Liver (tissue), 7 donors: ENCODE measurements at regions not wholly inside any gene's neighbourhood (a gene's known extent, or its start where the extent isn't known, plus 50 kb on each side); places are given as distances from the start of the nearest gene placed in this dataset.

Experiments used
- DNase-seq: peaks from one replicate; pipeline ENCODE4 v3.0.0-alpha.2; 2017; ENCODE audit warnings: low spot score
- H3K27ac ChIP-seq, 2 donors: one replicate each; pipeline ENCODE4 v1.7.0; 2013; ENCODE audit warnings: inconsistent platforms in 2 of 2, low read length in 2 of 2, control low read depth in 1 of 2, low read depth in 1 of 2, mild to moderate bottlenecking in 1 of 2
- H3K27me3 ChIP-seq, 4 donors: one replicate each; pipeline versions ENCODE4 v1.6.1 to v1.7.0; 2013; ENCODE audit warnings: low read length in 3 of 4, inconsistent platforms in 1 of 4, mild to moderate bottlenecking in 1 of 4, moderate library complexity in 1 of 4; ENCODE audit not compliant: control insufficient read depth in 4 of 4, insufficient read depth in 4 of 4
- H3K36me3 ChIP-seq, 4 donors: one replicate each; pipeline versions ENCODE4 v1.6.1 to v1.7.0; 2013; ENCODE audit warnings: low read length in 3 of 4, mild to moderate bottlenecking in 3 of 4, low read depth in 1 of 4, moderate library complexity in 1 of 4; ENCODE audit not compliant: control insufficient read depth in 4 of 4, insufficient read depth in 3 of 4
- H3K4me1 ChIP-seq, 4 donors: one replicate each; pipeline versions ENCODE4 v1.6.1 to v1.7.0; 2013; ENCODE audit warnings: low read length in 3 of 4, mild to moderate bottlenecking in 3 of 4, moderate library complexity in 1 of 4; ENCODE audit not compliant: control insufficient read depth in 4 of 4, insufficient read depth in 4 of 4
- H3K4me3 ChIP-seq, 3 donors: one replicate each; pipeline versions ENCODE4 v1.6.1 to v1.7.0; 2013; ENCODE audit warnings: low read length in 3 of 3, control low read depth in 1 of 3, low read depth in 1 of 3, mild to moderate bottlenecking in 1 of 3
- H3K9ac ChIP-seq, 2 donors: one replicate each; pipeline ENCODE4 v1.7.0; 2013; ENCODE audit warnings: low read length in 2 of 2, mild to moderate bottlenecking in 2 of 2, moderate library complexity in 2 of 2, control low read depth in 1 of 2, low read depth in 1 of 2
- H3K9me3 ChIP-seq, 4 donors: one replicate each; pipeline versions ENCODE4 v1.6.1 to v1.7.0; 2013; ENCODE audit warnings: low read length in 3 of 4; ENCODE audit not compliant: control insufficient read depth in 4 of 4
- EGR1 ChIP-seq, 2 donors: IDR thresholded peaks; 2 replicates each; pipeline ENCODE4 v1.6.1; 2016 to 2018; ENCODE audit warnings: antibody characterized with exemption in 2 of 2, low read depth in 2 of 2
- FOXA1 ChIP-seq: IDR thresholded peaks from 2 replicates; pipeline ENCODE4 v1.6.1; 2016; ENCODE audit warnings: antibody characterized with exemption
- FOXA2 ChIP-seq: IDR thresholded peaks from 2 replicates; pipeline ENCODE4 v1.6.1; 2016; ENCODE audit warnings: antibody characterized with exemption
- HNF4G ChIP-seq: IDR thresholded peaks from 2 replicates; pipeline ENCODE4 v1.6.1; 2016; ENCODE audit warnings: antibody characterized with exemption
- NR2F2 ChIP-seq: IDR thresholded peaks from 2 replicates; pipeline ENCODE4 v1.6.1; 2016; ENCODE audit warnings: antibody characterized with exemption
- RAD21 ChIP-seq, 2 donors: IDR thresholded peaks; 2 replicates each; pipeline ENCODE4 v1.6.1; 2016; ENCODE audit warnings: antibody characterized with exemption in 2 of 2, mild to moderate bottlenecking in 2 of 2
- RXRA ChIP-seq, 2 donors: IDR thresholded peaks; 2 replicates each; pipeline ENCODE4 v1.6.1; 2017 to 2018; ENCODE audit warnings: antibody characterized with exemption in 2 of 2, mild to moderate bottlenecking in 1 of 2
- YY1 ChIP-seq: IDR thresholded peaks from 2 replicates; pipeline ENCODE4 v1.6.1; 2016; ENCODE audit warnings: antibody characterized with exemption, mild to moderate bottlenecking
- WGBS: extraction: QIAGEN DNeasy Blood & Tissue Kit; methylation state at CpG from one replicate; pipeline ENCODE4 v1.1.7; 2013; 5-methylcytosine and 5-hydroxymethylcytosine counted together
- TF ChIP-seq, protein P1 (sequence below): IDR thresholded peaks from 2 replicates; pipeline ENCODE4 v1.6.1; 2016; ENCODE audit warnings: antibody characterized with exemption, mild to moderate bottlenecking
- TF ChIP-seq, protein P2 (sequence below): IDR thresholded peaks from 2 replicates; pipeline ENCODE4 v1.6.1; 2016; ENCODE audit warnings: antibody characterized with exemption
- TF ChIP-seq, protein P3 (sequence below): IDR thresholded peaks from 2 replicates; pipeline ENCODE4 v1.6.1; 2016; ENCODE audit warnings: antibody characterized with exemption
- TF ChIP-seq, protein P4 (sequence below): IDR thresholded peaks from 2 replicates; pipeline ENCODE4 v1.6.1; 2016; ENCODE audit warnings: antibody characterized with exemption
- donor health status: healthy.
- donor health status: healthy.
- donor health status: healthy.
- donor health status: healthy.

DNA sequence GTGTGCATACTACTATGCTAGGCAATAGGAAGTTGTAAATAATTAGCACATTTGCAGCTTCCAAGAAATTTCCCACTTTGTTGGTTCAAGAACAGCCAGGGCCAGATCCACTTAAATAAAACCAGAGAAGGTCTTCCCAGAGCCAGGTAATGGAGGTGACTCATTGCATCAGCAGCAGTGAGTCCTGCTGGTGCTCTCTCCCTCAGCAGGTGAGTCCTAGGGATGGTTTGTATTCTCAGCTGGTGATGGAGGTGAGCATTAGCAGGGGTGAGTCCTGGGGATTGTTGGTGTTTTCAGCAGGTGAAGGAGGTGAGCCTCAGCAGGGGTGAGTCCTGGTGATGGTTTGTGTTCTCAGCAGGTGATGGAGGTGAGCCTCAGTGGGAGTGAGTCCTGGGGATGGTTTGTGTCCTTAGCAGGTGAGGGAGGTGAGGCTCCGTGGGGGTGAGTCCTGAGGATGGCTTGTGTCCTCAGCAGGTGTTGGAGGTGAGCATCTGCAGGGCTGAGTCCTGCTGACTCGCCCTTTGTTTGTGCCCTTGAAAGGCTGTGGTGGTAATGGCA lies 232.8 kb upstream of the EXOC2 start:
- H3K4me1 ChIP-seq, result no peaks in the 10 kb centered on the region
- TF ChIP-seq EGR1 (IDR thresholded peaks at IDR 0.05; ENCODE audit: low read depth in 2 of 2) (no peak), YY1 (no peak), HNF4G (no peak), RAD21 (IDR thresholded peaks at IDR 0.05) (no peak), FOXA2 (no peak), RXRA (IDR thresholded peaks at IDR 0.05) (no peak), FOXA1 (no peak), NR2F2 (no peak)
- TF ChIP-seq, protein P1, sequence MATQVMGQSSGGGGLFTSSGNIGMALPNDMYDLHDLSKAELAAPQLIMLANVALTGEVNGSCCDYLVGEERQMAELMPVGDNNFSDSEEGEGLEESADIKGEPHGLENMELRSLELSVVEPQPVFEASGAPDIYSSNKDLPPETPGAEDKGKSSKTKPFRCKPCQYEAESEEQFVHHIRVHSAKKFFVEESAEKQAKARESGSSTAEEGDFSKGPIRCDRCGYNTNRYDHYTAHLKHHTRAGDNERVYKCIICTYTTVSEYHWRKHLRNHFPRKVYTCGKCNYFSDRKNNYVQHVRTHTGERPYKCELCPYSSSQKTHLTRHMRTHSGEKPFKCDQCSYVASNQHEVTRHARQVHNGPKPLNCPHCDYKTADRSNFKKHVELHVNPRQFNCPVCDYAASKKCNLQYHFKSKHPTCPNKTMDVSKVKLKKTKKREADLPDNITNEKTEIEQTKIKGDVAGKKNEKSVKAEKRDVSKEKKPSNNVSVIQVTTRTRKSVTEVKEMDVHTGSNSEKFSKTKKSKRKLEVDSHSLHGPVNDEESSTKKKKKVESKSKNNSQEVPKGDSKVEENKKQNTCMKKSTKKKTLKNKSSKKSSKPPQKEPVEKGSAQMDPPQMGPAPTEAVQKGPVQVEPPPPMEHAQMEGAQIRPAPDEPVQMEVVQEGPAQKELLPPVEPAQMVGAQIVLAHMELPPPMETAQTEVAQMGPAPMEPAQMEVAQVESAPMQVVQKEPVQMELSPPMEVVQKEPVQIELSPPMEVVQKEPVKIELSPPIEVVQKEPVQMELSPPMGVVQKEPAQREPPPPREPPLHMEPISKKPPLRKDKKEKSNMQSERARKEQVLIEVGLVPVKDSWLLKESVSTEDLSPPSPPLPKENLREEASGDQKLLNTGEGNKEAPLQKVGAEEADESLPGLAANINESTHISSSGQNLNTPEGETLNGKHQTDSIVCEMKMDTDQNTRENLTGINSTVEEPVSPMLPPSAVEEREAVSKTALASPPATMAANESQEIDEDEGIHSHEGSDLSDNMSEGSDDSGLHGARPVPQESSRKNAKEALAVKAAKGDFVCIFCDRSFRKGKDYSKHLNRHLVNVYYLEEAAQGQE, result no peak
- TF ChIP-seq, protein P2, sequence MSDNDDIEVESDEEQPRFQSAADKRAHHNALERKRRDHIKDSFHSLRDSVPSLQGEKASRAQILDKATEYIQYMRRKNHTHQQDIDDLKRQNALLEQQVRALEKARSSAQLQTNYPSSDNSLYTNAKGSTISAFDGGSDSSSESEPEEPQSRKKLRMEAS, result no peak
- TF ChIP-seq, protein P3, sequence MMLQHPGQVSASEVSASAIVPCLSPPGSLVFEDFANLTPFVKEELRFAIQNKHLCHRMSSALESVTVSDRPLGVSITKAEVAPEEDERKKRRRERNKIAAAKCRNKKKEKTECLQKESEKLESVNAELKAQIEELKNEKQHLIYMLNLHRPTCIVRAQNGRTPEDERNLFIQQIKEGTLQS, result no peak

DNA sequence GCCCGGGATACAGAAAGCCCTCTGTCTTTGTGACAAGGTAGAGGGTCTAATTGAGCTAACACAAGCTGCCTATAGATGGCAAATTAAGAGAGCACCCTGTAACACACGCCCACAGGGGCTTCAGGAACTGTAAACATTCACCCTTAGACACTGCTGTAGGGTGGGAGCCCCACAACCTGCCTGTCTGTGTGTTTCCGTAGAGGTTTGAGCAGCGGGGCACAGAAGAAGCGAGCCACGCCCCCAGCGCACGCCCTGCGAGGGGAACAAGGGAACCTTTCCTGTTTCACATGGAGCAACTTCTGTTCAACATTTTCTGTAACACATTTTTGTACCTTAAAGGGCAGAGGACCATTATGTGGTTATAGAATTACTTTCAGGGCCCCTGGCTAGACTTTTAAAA lies 231.7 kb upstream of the EXOC2 start:
- Histone ChIP-seq H3K4me1 (no peaks in the 10 kb centered on the region), H3K4me3 (no peak overlapping the region), H3K9me3 (peaks cover 0 to 10% (median 6%) of the 10 kb centered on the region in 4 donors), H3K9ac (no peak overlapping the region), H3K27ac (no peak overlapping the region), H3K27me3 (peaks cover 0 to 4% (median 1%) of the 10 kb centered on the region in 4 donors), H3K36me3 (no peaks in the 10 kb centered on the region)
- TF ChIP-seq RAD21 (IDR thresholded peaks at IDR 0.05) (no peak), HNF4G (no peak), FOXA1 (no peak)
- TF ChIP-seq, protein P4, sequence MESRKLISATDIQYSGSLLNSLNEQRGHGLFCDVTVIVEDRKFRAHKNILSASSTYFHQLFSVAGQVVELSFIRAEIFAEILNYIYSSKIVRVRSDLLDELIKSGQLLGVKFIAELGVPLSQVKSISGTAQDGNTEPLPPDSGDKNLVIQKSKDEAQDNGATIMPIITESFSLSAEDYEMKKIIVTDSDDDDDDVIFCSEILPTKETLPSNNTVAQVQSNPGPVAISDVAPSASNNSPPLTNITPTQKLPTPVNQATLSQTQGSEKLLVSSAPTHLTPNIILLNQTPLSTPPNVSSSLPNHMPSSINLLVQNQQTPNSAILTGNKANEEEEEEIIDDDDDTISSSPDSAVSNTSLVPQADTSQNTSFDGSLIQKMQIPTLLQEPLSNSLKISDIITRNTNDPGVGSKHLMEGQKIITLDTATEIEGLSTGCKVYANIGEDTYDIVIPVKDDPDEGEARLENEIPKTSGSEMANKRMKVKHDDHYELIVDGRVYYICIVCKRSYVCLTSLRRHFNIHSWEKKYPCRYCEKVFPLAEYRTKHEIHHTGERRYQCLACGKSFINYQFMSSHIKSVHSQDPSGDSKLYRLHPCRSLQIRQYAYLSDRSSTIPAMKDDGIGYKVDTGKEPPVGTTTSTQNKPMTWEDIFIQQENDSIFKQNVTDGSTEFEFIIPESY, result no peak
- TF ChIP-seq, protein P3, result no peak
- 87% methylated on average over 9 of the region's 9 CpGs for WGBS
- no peak for DNase-seq

More for the DNA sequence above, 232.8 kb upstream of the EXOC2 start:
- Histone ChIP-seq H3K36me3 (no peaks in the 10 kb centered on the region), H3K27ac (no peak overlapping the region), H3K9ac (no peak overlapping the region), H3K27me3 (peaks cover 0 to 4% (median 1%) of the 10 kb centered on the region in 4 donors), H3K4me3 (no peak overlapping the region), H3K9me3 (peaks cover 0 to 9% (median 5%) of the 10 kb centered on the region in 4 donors)
- no peak for DNase-seq
- 77% methylated on average over 2 of the region's 2 CpGs for WGBS
